ENCODE measurements at regions not wholly inside any gene's neighbourhood (a gene's known extent, or its start where the extent isn't known, plus 50 kb on each side); places are given as distances from the start of the nearest gene placed in this dataset.

- TF ChIP-seq, protein P1, sequence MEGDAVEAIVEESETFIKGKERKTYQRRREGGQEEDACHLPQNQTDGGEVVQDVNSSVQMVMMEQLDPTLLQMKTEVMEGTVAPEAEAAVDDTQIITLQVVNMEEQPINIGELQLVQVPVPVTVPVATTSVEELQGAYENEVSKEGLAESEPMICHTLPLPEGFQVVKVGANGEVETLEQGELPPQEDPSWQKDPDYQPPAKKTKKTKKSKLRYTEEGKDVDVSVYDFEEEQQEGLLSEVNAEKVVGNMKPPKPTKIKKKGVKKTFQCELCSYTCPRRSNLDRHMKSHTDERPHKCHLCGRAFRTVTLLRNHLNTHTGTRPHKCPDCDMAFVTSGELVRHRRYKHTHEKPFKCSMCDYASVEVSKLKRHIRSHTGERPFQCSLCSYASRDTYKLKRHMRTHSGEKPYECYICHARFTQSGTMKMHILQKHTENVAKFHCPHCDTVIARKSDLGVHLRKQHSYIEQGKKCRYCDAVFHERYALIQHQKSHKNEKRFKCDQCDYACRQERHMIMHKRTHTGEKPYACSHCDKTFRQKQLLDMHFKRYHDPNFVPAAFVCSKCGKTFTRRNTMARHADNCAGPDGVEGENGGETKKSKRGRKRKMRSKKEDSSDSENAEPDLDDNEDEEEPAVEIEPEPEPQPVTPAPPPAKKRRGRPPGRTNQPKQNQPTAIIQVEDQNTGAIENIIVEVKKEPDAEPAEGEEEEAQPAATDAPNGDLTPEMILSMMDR (conservative IDR thresholded peaks at IDR 0.05; ENCODE audit: low read depth, low read length): no peak
- TF ChIP-seq EZH2 (IDR thresholded peaks at IDR 0.05; ENCODE audit: borderline replicate concordance, low read depth, low read length, poor library complexity, severe bottlenecking): no peak
Measured at GRCh38 chr7:121810831-121811672, 61.9 kb upstream of the PTPRZ1 start.

Measured in A673 (cell line).